NT2/D1 (cell line): ENCODE measurements at regions not wholly inside any gene's neighbourhood (a gene's known extent, or its start where the extent isn't known, plus 50 kb on each side); places are given as distances from the start of the nearest gene placed in this dataset.
"Not testable (repeated sequence)": the region's sequence is repeated elsewhere in the genome, so short reads cannot be mapped to it uniquely, and the experiment has no call there.

ENCODE experiments used
- YY1 ChIP-seq: IDR thresholded peaks from 2 replicates; pipeline ENCODE4 v1.6.1; 2011; ENCODE audit not compliant: insufficient read length, insufficient read depth
- ZNF274 ChIP-seq: IDR thresholded peaks from 2 replicates; pipeline ENCODE4 v1.6.1; 2011; ENCODE audit warnings: mild to moderate bottlenecking, low read depth, low read length

GRCh38 chr4:49154308-49155103 is 168.4 kb downstream of the CWH43 start:
- not testable (repeated sequence) for TF ChIP-seq YY1, ZNF274
